Suppressor macrophage (primary cell): ENCODE measurements at regions not wholly inside any gene's neighbourhood (a gene's known extent, or its start where the extent isn't known, plus 50 kb on each side); places are given as distances from the start of the nearest gene placed in this dataset.
A peak's percentile ranks its signal among the peaks of the same experiment; 100 is the strongest.
"Not testable (repeated sequence)": the region's sequence is repeated elsewhere in the genome, so short reads cannot be mapped to it uniquely, and the experiment has no call there.

Experiments used
- DNase-seq, 4 experiments: peaks; one replicate each; pipeline ENCODE4 v3.0.0-alpha.2; 2020 to 2022

DNA sequence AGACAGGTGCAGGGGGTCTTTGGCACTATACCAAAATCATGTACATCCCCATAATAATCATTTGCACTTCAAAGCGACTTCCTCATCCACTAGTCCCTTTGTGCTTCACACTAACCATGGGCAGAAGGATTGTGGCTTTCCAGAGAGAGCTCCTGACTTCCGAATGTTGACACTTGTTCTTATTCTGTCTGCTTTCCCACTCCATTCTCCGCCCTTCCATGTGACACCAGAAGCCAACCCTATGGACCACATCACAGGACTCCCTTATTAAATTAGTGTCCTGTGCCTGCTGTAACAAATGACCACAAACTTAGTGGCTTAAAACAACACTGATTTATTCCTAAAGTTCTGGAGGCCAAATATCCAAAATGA, 91.6 kb downstream of the CMC2 start:
- no peak for DNase-seq

DNA sequence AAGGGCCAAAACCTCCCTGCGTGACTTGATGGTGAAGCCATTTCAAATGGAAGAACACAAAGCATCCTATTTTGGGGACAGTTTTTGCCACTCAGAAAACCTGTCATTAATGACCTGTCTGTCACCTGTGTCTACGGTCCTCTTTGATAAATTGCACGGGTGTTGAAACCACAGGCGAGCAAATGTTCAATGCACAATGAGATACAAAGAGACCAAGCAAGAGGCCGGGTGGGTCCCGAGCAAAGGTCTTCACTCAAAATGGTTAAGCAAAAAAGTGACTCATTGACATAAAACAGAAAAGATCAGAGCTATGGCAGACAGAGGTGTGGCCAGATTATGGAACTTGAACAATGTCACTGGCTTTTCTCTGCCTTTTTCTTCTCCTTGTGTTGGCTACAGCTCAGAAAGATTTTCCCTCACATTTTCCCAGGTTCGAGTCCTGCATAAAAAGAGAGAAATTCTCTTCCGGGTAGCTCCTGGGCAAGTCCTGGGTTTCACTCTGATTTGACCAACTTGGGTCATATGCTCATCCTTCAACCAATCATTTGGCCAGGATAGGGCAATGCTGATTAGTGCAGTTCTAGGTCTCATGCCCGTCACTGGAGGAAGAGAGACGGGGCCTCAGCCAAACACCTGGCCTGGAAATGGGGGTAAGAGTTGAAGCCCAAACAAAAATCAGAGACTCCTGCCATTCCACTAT, 92.2 kb downstream of the CMC2 start:
- DNase-seq: no peak

DNA sequence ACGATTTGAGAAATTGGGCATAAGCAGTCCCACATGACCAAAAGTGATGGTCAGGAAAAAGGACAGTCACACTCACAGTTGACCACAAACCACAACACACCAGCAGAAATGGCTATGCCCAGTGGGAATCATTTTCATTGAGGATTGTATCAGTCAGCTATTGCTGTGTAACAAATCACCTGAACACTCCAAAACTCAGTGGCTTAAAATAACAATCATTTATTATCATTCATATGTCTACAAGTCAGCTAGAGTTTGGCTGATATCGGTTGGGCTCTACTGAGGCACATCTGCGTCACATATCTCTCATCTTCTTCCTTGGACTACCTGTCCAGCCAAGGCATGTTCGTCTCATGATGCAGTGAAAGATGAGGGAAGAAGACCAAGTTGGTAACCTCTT, 93.3 kb downstream of the CMC2 start:
- DNase-seq: no peak

DNA sequence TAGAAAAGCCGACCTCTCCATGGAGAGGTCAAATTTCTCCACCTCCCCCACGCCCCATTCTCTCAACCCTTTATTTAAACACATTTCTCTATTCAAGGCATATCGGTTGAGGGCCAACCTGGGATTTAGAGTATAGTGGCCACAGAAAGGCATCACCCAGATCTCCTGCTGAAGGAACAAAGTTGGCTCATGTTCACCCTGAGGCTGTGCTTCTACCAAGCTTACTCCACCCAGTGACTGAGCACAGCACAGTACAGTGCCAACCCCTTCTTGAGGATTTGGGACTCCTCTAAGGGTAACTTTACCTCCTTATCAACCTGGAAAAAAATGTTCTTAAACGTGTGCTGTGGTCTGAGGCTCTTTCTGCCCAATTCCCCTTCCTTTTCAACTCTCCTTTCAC, 94.0 kb downstream of the CMC2 start:
- no peak for DNase-seq

DNA sequence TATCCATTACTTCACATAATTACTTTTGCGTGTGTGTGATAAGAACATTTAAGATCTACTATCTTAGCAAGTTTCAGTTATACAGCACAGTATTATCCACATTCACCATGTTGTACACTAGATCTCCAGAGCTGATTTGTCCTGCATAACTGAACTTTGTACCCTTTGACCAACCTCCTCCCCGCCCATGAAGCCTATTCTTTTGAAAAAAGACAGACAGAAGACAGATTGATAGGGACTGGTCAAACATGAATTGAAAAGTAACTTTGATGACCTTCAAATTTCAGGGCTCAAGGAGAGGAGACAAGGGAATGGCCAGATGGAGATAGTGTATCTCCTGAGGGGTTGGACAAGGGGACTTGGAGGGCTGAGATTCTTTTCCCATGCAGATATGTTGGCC, 96.3 kb downstream of the CMC2 start:
- DNase-seq: no peak

DNA sequence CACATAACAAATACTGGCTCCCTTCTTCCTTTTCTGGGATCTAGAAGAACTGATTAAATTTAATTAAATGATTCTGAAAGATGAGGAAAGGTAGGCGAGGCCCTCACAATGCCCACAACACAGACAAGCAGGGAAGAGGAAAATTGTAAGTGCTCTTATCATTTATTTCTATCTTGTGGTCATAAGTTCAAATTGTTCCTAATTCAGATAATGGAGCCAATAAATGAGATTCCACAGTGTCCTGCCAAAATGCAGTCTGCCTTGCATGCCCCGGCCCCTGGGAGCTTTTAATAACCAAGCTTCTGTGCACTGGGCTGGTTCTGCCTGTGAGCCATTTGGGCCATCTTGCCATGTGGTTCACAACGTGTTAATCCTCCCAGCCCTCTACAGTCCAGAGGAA, 97.0 kb downstream of the CMC2 start:
- no peak for DNase-seq

DNA sequence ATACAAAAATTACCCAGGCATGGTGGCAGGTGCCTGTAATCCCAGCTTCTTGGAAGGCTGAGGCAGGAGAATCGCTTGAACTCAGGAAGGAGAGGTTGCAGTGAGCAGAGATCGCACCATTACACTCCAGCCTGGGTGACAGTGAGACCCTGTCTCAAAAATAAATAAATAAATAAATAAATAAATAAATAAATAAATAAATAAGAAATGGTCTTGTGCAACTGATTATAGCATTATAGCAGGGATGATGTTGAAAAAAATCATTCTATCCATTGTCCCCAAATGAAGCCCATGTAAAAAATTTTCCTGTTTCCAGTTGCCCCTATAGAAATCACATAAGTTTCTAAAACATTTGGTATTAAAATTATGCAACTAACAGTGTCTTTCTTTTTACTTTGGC, 100.5 kb downstream of the CMC2 start:
- not testable (repeated sequence) for DNase-seq

DNA sequence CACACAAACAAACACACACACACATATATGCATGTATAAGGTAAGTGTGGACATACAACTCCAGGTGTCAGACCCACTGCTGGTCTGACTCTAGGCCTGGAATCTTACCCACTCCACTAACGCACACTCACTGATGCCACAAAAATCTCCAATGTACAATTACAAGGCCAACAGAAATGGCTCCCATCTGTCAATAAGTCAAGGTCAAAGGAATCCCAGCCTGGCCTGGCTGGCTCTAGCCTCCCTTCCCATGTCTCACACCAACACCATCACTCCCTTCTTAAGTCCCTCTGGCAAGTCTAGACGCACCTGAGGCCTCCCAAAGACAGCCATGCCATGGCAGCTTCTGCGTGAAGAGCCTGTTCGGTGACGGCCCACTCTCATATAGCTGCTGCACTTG, 99.2 kb upstream of the CDYL2 start:
- DNase-seq: no peak

DNA sequence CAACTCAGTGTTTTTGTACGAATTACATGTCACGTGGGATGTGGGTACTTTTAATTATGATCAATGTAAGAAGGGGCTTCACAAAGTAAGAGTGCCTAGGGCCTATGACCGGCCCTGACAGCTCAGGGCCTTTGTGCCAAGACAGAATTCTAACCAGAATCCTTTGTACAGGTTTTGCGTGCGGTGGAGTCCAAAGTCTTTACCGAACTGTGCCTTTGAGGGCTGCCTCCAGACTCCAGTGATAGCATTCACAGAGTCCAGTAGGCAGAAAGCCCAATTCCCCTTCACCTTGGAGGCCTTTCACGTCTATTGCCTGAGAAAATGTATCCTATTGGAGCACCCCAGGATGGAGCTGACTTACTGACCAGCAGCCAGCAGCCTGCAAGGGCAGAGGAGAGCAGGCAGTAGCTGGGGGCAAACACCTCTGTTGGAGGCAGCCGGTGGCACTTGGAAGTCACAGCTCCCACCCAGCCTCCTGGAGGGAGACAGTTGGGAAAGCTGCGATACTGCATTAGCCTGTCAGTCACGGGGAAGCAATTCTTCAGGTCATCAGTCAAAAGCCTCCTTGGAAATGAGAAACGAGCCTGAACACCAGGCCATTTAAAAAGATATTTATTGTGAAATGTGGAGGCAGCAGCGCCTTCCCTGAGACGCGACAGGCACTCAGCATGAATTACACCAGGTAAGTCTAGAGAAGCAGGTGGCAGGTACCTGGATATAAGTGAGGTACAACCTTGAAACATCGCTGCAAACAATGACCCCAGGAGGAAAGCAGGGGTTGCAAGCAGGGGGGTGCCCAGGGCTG, 98.1 kb upstream of the CDYL2 start:
- no peak for DNase-seq

DNA sequence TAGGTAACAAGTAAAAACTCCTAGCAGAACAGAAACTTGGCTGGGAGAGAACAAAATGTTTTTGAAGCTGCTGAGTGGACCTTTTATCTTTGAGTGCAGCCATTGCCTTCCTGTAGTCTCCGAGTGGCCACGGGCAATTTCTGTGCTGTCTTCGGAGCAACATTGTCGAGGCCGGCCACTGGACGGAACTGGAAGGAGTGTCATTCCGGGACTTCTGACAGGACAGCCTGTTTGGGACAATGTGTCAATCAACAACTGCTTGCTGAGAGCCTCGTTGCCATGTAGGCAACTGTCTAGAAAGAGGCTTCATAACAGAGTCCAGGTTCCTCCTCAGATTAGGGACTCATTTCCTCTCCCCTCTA, 96.2 kb upstream of the CDYL2 start:
- DNase-seq: no peak

DNA sequence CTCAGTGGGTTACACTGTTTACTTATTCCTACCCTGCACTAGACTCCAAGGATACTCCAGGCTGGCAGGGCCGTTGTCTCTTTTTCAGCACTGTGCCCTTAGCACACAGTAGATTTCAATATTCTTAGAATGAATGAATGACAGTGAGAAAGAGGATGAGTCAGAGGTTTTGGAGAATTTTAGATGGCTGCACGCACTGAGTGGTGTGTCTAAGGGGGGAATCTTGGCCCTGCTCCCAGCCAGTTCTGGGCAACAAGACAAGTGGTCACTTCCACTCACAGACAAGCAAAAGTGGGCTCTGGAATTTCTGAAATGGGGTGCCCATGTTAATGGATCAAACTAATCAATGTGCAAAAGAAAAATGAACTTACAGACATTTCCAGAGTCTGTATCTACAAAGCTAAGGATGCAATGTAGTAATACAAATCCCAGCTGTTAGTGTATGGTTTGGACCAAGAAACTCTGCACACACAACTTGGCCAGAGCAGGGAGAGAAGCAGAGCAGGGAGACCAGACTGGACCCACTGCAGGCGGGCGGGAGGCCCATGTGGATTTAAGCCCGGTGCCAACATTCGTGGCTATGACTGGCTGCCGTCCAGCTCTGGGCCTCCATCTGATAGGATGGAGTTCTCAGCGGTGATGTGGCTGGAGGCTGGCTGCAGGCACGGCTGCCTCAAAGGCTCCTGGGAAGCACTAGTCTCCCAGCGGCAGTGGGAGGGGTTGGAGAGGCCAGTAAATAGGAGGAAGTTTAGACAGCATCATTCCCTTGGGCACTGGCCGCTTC, 95.6 kb upstream of the CDYL2 start:
- no peak for DNase-seq

DNA sequence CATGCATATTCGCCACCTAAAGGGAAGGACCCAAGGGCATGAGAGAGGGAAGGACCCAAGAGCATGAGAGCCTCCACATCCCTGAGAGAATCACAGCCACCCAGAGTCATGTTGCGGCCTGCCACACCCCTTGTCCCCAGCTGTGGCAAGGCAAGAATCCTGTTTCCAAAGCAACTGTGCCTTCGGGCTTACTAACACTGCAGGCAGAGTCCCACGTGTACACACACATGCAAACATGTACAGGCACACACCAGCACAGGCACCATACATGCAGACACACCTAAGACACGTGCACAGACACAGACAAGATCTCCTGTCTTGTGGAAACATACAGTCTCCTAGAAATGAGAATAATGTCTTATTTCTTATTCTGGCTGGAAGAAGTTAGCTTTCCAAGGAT, 92.4 kb upstream of the CDYL2 start:
- DNase-seq: no peak

DNA sequence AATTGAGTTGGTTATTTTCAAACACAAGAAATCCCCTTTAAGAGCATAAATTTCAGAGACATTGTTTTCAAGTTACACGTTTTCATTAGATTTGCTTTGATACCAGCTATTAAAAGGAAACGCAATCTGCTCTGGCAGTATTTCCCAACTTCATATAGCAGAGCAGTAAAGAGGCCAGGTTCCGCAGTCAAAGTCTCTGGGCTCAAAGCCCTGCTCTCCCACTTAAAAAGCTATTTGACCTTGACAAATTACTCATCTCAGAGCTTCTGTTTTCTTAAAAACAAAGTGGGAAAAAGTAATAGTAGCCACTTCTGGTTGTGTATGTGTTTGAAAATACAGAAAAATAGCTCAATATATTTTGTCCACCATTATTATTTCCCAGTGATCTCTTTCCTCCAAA, 89.7 kb upstream of the CDYL2 start:
- DNase-seq: no peak

DNA sequence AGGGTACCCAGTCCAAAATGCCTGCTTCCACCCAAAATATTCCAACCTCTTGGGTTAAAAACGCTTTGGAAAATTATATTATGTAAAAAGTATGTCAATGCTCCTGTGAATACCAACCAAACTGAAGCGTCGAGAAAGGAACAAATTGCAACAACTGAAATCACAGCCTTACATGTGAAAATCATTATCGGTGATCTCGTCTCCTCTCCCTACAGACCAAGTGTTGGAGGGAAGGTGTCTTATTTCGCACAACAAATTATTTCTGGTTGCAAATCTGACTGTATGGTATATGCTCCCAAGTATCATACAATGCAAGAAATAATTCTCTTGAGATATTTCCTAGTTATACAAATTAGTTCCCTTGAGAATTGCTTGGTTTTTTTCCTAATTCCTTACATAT, 89.3 kb upstream of the CDYL2 start:
- no peak for DNase-seq

DNA sequence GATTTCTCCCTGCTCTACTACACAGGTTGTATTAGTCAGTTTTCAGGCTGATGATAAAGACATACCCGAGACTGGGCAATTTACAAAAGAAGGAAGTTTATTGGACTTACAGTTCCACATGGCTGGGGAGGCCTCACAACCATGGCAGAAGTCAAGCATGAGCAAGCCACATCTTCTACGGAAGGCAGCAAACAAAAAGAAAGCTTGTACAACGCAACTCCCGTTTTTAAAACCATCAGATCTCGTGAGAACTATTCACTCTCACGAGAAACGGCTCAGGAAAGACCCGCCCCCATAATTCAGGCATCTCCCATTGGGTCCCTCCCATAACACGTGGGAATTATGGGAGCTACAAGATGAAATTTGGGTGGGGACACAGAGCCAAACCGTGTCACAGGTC, 88.0 kb upstream of the CDYL2 start:
- not testable (repeated sequence) for DNase-seq

DNA sequence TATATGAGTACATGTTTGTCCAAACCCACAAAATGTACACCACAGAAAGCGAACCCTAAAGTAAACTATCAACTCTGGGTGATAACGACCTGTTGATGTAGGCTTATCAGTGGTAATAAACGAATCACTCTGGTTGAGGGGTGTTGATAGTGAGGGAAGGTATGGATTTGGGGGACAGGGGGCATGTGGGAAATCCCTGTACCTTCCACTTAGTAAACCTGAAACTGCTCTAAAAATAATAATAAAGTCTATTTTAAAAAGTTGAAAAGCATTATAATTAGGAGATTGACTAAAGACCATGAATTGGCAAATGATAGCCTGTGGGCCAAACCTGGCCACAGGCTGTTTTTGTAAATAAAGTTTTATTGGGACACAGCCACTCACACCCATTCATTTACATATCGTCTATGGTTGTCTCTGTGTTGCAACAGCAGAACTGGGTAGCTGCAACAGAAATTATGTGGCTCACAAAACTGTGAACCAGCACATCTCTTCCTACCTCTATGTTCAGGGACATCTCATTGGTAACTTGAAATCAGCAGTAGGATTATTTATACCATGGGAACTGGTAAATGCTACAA, 85.5 kb upstream of the CDYL2 start:
- DNase-seq: no peak

DNA sequence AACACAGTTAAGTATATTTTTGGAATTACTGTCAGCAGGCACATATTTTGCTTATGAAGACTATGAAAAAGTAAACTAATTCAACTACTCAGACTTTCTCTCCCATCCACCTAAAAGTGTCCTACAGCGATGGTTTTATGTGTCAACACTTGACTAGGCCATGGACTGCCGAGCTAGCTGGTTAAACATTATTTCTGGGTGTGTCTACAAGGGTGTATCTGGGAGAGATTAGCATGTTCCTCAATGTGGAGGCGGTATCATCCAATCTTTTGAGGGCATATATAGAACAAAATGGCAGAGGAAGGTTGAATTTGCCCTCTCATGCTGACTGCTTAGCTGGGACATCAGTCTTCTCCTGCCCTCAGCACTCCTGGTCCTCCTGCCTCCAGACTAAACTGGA, 82.7 kb upstream of the CDYL2 start:
- DNase-seq: no peak

DNA sequence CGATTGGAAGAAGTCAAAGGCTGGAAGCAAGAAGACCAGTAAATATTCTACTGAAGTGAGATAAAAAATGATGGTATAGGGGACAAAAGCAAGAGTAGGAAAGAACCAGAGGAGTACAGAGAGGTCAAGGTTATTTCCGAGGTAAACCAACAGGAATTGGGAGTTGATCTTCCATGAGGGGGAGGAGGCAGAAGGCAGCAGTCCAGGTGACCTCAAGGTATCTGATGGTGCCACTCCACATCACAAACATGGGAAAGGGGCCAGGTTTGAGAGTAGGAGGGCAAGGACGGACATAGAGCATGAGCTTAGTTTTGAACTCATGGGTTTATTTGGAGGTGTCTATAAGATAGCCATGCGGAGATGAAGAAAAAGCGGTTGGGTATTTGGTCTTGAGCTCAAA, 79.4 kb upstream of the CDYL2 start:
- no peak for DNase-seq

DNA sequence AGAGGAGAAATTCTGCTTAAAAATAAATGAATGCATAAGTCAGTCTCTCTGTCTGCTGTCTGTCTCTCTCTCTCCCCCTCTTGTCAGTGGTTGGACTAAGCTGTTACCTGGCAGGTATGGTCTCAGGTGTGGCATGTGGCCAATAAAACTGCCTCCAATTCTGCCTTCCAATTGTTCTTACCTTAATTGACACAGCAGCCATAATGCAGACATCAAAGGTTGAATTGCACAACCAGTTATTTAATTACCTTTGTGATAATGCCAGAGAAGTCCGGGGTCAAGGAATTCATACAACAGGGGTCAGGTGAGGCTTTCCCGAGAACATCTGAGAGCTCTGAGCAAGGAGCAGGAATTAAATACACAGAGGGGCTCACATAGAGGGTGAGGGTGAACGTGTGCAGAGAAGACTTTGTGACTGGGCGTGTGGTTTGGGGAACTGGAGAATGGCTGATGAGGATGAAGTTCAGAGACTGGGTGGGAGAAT, 78.8 kb upstream of the CDYL2 start:
- no peak for DNase-seq

DNA sequence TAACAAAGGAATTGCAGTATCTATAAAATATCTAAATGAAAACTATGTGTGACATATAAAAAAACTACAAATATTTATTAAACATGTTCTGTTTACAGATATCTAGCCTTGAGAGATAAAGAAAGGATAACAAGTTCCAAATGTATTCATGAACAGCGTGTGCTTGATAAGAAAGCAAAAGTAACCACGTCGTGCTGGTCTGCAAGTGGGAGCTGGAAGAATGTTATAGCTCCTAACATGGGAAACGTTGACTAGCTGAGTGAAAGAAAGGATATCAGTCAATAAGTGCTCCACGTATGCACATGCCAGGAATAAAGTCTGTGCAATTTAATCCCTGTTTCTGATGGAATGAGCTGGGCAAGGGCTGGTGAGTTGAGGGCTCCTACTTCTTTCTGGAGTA, 71.2 kb upstream of the CDYL2 start:
- no peak for DNase-seq

DNA sequence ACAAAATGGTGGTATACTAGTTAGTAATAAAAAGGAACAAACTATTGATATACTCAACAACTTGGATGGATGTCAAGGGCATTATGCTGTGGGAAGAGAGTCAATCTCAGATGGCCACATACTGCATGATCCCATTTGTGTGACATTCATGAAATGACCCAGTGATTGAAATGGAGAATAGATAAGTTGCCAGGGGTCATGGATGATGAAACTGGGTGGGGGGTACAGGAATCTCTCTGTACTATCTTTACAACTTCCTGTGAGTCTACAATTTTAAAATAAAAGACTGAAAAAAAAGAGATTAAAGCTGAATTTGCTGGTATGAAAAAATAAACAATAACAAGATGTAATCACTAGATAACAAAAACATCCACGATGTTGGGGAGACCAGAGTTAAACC, 70.5 kb upstream of the CDYL2 start:
- no peak for DNase-seq

DNA sequence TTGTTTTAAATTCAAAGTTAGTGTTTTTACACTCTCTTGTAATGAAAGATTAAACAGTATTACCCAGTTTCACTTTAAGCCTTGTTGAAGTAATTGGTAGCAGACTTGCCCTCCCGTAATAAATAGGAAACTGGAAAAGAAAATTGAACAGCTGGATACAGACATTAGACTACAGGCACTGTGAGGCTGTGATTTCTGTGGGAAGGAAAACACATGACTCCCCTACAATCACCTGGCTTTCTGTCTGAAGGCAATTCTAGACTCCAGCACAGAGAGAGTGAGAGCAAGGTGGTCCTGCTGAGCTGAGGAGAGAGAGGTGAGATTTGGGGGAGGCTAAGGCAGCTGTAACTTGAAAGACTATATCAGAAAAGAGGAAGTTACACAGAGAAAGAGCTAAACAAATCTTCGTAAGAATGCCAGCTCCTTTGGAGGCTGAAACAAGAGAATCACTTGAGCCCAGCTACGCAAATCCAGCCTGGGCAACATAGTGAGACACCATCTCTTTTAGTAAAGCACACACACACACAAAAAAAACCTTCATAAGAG, 57.8 kb upstream of the CDYL2 start:
- peak in 1 of 4 experiments; percentile 7 for DNase-seq
